DOHH2 (cell line): ENCODE measurements at regions not wholly inside any gene's neighbourhood (a gene's known extent, or its start where the extent isn't known, plus 50 kb on each side); places are given as distances from the start of the nearest gene placed in this dataset.

Source experiments
- H3F3A ChIP-seq: fragments of 200-600 bp; sonication (generic), shearing (Covaris generic); 2 replicates; pipeline ENCODE4 v1.6.0; 2016; ENCODE audit warnings: antibody characterized with exemption, mild to moderate bottlenecking; ENCODE audit not compliant: control insufficient read depth, insufficient read depth
- H3K27ac ChIP-seq: fragments of 200-600 bp; sonication (generic); 2 replicates; pipeline ENCODE4 v1.5.1; 2014; ENCODE audit warnings: low read depth, mild to moderate bottlenecking, low read length, moderate library complexity
- H3K27me3 ChIP-seq: fragments of 200-600 bp; sonication (generic); 2 replicates; pipeline ENCODE4 v1.6.1; 2014; ENCODE audit warnings: mild to moderate bottlenecking, low read length, mixed read lengths; ENCODE audit not compliant: control insufficient read depth
- H3K36me3 ChIP-seq: fragments of 200-600 bp; sonication (generic); 2 replicates; pipeline ENCODE4 v1.6.1; 2014; ENCODE audit warnings: mild to moderate bottlenecking, low read length, moderate library complexity, mixed read lengths; ENCODE audit not compliant: control insufficient read depth
- H3K4me1 ChIP-seq: fragments of 200-600 bp; sonication (generic); 2 replicates; pipeline ENCODE4 v1.6.1; 2014; ENCODE audit warnings: mild to moderate bottlenecking, low read length, mixed read lengths; ENCODE audit not compliant: control insufficient read depth
- H3K4me2 ChIP-seq: fragments of 200-600 bp; sonication (generic); 2 replicates; pipeline ENCODE4 v1.6.0; 2014; ENCODE audit warnings: mild to moderate bottlenecking, low read length, moderate library complexity
- H3K4me3 ChIP-seq: fragments of 200-600 bp; sonication (generic); 2 replicates; pipeline ENCODE4 v1.5.1; 2014; ENCODE audit warnings: mild to moderate bottlenecking, low read length, mixed read lengths
- H3K79me2 ChIP-seq: fragments of 200-600 bp; sonication (generic); 2 replicates; pipeline ENCODE4 v1.6.1; 2014; ENCODE audit warnings: mild to moderate bottlenecking, low read length, mixed read lengths; ENCODE audit not compliant: control insufficient read depth
- H3K9me2 ChIP-seq: fragments of 200-600 bp; sonication (generic); replicated peaks from 2 replicates; pipeline ENCODE4 v1.6.1; 2014; ENCODE audit warnings: mild to moderate bottlenecking, low read length, mixed read lengths; ENCODE audit not compliant: control insufficient read depth
- H3K9me3 ChIP-seq: fragments of 200-600 bp; sonication (generic); 2 replicates; pipeline ENCODE4 v1.6.1; 2014; ENCODE audit warnings: antibody characterized with exemption, low read length, mixed read lengths; ENCODE audit not compliant: control insufficient read depth, insufficient read depth
- H4K20me1 ChIP-seq: fragments of 200-600 bp; sonication (generic); 2 replicates; pipeline ENCODE4 v1.6.0; 2014; ENCODE audit warnings: low read depth, mild to moderate bottlenecking, antibody characterized with exemption, low read length, moderate library complexity; ENCODE audit not compliant: control insufficient read depth, insufficient read depth
- CTCF ChIP-seq: fragments of 200-600 bp; sonication (generic); IDR thresholded peaks from one replicate; pipeline ENCODE4 v1.5.1; 2014; ENCODE audit warnings: antibody characterized with exemption, mild to moderate bottlenecking, low read depth, low read length; ENCODE audit not compliant: poor library complexity, severe bottlenecking
- EZH2phosphoT487 ChIP-seq: fragments of 200-600 bp; sonication (generic); IDR thresholded peaks from 2 replicates; pipeline ENCODE4 v1.6.1; 2017; ENCODE audit warnings: borderline replicate concordance, mild to moderate bottlenecking, antibody characterized with exemption, low read length, moderate library complexity, mixed read lengths

GRCh38 chrX:99051639-99052038 lies 1358.4 kb downstream of the PCDH19 start:
- H3K4me3 ChIP-seq = no peak overlapping the region
- no peak overlapping the region for H3K4me2 ChIP-seq
- H3K9me3 ChIP-seq = no peaks in the 10 kb centered on the region
- H3K27ac ChIP-seq = no peak overlapping the region
- no peaks in the 10 kb centered on the region for H3K27me3 ChIP-seq
- H3K9me2 ChIP-seq = no peaks in the 10 kb centered on the region
- no peaks in the 10 kb centered on the region for H4K20me1 ChIP-seq
- no peaks in the 10 kb centered on the region for H3F3A ChIP-seq
- TF ChIP-seq EZH2phosphoT487 (no peak), CTCF (no peak)
- H3K36me3 ChIP-seq = no peaks in the 10 kb centered on the region
- H3K4me1 ChIP-seq = no peaks in the 10 kb centered on the region
- H3K79me2 ChIP-seq = no peaks in the 10 kb centered on the region

- Histone ChIP-seq H3F3A (no peaks in the 10 kb centered on the region), H3K9me2 (no peaks in the 10 kb centered on the region), H3K36me3 (no peaks in the 10 kb centered on the region), H3K4me1 (no peaks in the 10 kb centered on the region), H4K20me1 (no peaks in the 10 kb centered on the region), H3K4me2 (no peak overlapping the region), H3K4me3 (no peak overlapping the region), H3K27ac (no peak overlapping the region), H3K79me2 (no peaks in the 10 kb centered on the region), H3K27me3 (no peaks in the 10 kb centered on the region), H3K9me3 (no peaks in the 10 kb centered on the region)
- TF ChIP-seq EZH2phosphoT487 (no peak), CTCF (no peak)
These were observed 1376.7 kb downstream of the PCDH19 start for GRCh38 chrX:99033226-99033901.

GRCh38 chrX:99010957-99011356 lies 1399.1 kb downstream of the PCDH19 start:
- no peaks in the 10 kb centered on the region for H3K36me3 ChIP-seq
- TF ChIP-seq EZH2phosphoT487 (no peak), CTCF (no peak)
- no peaks in the 10 kb centered on the region for H3K4me1 ChIP-seq
- H3K9me2 ChIP-seq = no peaks in the 10 kb centered on the region
- no peak overlapping the region for H3K4me2 ChIP-seq
- H3F3A ChIP-seq = no peaks in the 10 kb centered on the region
- no peaks in the 10 kb centered on the region for H3K79me2 ChIP-seq
- no peaks in the 10 kb centered on the region for H3K27me3 ChIP-seq
- H3K27ac ChIP-seq = no peak overlapping the region
- H3K4me3 ChIP-seq = no peak overlapping the region
- no peaks in the 10 kb centered on the region for H4K20me1 ChIP-seq
- no peaks in the 10 kb centered on the region for H3K9me3 ChIP-seq
